HL-60 (cell line): ENCODE measurements at regions not wholly inside any gene's neighbourhood (a gene's known extent, or its start where the extent isn't known, plus 50 kb on each side); places are given as distances from the start of the nearest gene placed in this dataset.

Experiments used
- DNase-seq, 2 experiments: peaks; one replicate each; pipeline ENCODE4 v3.0.0-alpha.2; 2010 to 2020; ENCODE audit warnings: low read depth in 1 of 2, low spot score in 1 of 2
- H3K27ac ChIP-seq: fragments of 250-450 bp; sonication (Bioruptor Pico); replicated peaks from 2 replicates; pipeline ENCODE4 v1.5.1; 2020; ENCODE audit warnings: mild to moderate bottlenecking, moderate library complexity
- H3K27me3 ChIP-seq: fragments of 250-450 bp; sonication (Bioruptor Pico); 2 replicates; pipeline ENCODE4 v1.5.1; 2021; ENCODE audit warnings: mild to moderate bottlenecking, moderate library complexity; ENCODE audit not compliant: insufficient read depth, poor library complexity, severe bottlenecking
- H3K4me3 ChIP-seq: replicated peaks from 2 replicates; pipeline ENCODE4 v1.5.1; 2011; ENCODE audit warnings: mild to moderate bottlenecking, control low read depth, low read length; ENCODE audit not compliant: insufficient read depth
- GABPA ChIP-seq: IDR thresholded peaks from 2 replicates; pipeline ENCODE4 v1.6.1; 2012; ENCODE audit warnings: low read depth
- POLR2AphosphoS5 ChIP-seq: IDR thresholded peaks from 2 replicates; pipeline ENCODE4 v1.6.1; 2012; ENCODE audit warnings: low read depth
- SPI1 ChIP-seq: IDR thresholded peaks from 2 replicates; pipeline ENCODE4 v1.6.1; 2012; ENCODE audit warnings: low read depth, mild to moderate bottlenecking, borderline replicate concordance
- TF ChIP-seq, protein P1 (sequence below): IDR thresholded peaks from 2 replicates; pipeline ENCODE4 v1.6.1; 2012; ENCODE audit warnings: low read depth; ENCODE audit not compliant: insufficient replicate concordance
- TF ChIP-seq, protein P2 (sequence below): IDR thresholded peaks from one replicate; pipeline ENCODE4 v1.5.1; 2011; ENCODE audit warnings: low read length, control low read depth, inconsistent platforms; ENCODE audit not compliant: insufficient read depth

- no peak overlapping the region for H3K4me3 ChIP-seq
- peaks cover 2% of the 10 kb centered on the region for H3K27me3 ChIP-seq
- TF ChIP-seq, protein P1, sequence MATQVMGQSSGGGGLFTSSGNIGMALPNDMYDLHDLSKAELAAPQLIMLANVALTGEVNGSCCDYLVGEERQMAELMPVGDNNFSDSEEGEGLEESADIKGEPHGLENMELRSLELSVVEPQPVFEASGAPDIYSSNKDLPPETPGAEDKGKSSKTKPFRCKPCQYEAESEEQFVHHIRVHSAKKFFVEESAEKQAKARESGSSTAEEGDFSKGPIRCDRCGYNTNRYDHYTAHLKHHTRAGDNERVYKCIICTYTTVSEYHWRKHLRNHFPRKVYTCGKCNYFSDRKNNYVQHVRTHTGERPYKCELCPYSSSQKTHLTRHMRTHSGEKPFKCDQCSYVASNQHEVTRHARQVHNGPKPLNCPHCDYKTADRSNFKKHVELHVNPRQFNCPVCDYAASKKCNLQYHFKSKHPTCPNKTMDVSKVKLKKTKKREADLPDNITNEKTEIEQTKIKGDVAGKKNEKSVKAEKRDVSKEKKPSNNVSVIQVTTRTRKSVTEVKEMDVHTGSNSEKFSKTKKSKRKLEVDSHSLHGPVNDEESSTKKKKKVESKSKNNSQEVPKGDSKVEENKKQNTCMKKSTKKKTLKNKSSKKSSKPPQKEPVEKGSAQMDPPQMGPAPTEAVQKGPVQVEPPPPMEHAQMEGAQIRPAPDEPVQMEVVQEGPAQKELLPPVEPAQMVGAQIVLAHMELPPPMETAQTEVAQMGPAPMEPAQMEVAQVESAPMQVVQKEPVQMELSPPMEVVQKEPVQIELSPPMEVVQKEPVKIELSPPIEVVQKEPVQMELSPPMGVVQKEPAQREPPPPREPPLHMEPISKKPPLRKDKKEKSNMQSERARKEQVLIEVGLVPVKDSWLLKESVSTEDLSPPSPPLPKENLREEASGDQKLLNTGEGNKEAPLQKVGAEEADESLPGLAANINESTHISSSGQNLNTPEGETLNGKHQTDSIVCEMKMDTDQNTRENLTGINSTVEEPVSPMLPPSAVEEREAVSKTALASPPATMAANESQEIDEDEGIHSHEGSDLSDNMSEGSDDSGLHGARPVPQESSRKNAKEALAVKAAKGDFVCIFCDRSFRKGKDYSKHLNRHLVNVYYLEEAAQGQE = no peak
- TF ChIP-seq, protein P2, sequence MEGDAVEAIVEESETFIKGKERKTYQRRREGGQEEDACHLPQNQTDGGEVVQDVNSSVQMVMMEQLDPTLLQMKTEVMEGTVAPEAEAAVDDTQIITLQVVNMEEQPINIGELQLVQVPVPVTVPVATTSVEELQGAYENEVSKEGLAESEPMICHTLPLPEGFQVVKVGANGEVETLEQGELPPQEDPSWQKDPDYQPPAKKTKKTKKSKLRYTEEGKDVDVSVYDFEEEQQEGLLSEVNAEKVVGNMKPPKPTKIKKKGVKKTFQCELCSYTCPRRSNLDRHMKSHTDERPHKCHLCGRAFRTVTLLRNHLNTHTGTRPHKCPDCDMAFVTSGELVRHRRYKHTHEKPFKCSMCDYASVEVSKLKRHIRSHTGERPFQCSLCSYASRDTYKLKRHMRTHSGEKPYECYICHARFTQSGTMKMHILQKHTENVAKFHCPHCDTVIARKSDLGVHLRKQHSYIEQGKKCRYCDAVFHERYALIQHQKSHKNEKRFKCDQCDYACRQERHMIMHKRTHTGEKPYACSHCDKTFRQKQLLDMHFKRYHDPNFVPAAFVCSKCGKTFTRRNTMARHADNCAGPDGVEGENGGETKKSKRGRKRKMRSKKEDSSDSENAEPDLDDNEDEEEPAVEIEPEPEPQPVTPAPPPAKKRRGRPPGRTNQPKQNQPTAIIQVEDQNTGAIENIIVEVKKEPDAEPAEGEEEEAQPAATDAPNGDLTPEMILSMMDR = no peak
- TF ChIP-seq SPI1 = no peak
- no peak for TF ChIP-seq GABPA
- TF ChIP-seq POLR2AphosphoS5 = no peak
- H3K27ac ChIP-seq = no peak overlapping the region
- DNase-seq = no peak
Observed at GRCh38 chr6:44659726-44660125, 272.2 kb downstream of the CDC5L start.

- H3K4me3 ChIP-seq = no peak overlapping the region
Observed at GRCh38 chr6:44660561-44661220, 273.2 kb downstream of the CDC5L start.

GRCh38 chr6:44661221-44662008 is 273.9 kb downstream of the CDC5L start:
- H3K27me3 ChIP-seq = peaks cover 2% of the 10 kb centered on the region
- no peak for DNase-seq
- TF ChIP-seq, protein P2 = no peak
- TF ChIP-seq POLR2AphosphoS5 (no peak), SPI1 (no peak), GABPA (no peak)
- TF ChIP-seq, protein P1 = no peak
- H3K4me3 ChIP-seq = no peak overlapping the region
- H3K27ac ChIP-seq = no peak overlapping the region

More at GRCh38 chr6:44660561-44661220, 273.2 kb downstream of the CDC5L start:
- no peak for DNase-seq
- Histone ChIP-seq H3K27ac (no peak overlapping the region), H3K27me3 (peaks cover 2% of the 10 kb centered on the region)
- no peak for TF ChIP-seq POLR2AphosphoS5

DNA sequence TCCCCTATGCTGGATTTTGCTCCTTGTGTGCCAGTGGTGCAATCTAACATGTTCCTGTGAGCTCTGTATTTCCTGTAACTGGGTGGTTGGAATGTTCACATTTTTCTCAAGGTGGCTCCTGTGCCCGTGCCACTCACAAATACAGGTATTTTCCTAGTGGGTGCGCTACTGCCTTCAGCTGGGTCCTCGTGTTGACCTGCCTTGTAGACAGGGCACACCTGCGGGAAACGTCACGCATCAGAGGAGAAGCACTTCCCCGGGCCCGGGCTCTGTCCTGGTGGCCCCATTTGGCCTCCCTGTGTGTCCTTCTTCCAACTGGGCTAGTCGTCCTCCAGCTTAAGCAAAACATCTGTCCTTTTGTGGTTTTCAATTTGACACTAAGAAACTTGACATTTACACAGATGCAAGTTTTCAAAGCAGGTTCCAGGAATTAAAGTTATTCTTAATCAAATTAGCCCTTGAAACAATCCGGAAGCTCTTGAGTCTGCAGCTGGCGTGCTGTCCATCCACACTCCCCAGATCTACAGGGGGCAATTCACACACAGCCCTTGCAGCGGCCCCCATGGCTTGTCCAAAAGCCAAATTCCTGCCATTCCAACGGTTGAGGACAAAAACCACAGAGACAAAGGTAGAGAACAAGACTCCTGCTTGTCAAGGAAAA is 275.1 kb downstream of the CDC5L start:
- no peak overlapping the region for H3K27ac ChIP-seq
- no peak for DNase-seq
- no peak overlapping the region for H3K4me3 ChIP-seq
- H3K27me3 ChIP-seq = peaks cover 2% of the 10 kb centered on the region
- TF ChIP-seq, protein P2 = no peak
- TF ChIP-seq POLR2AphosphoS5 = no peak
- TF ChIP-seq, protein P1 = no peak
- no peak for TF ChIP-seq GABPA
- TF ChIP-seq SPI1 = no peak
